ENCODE measurements at regions not wholly inside any gene's neighbourhood (a gene's known extent, or its start where the extent isn't known, plus 50 kb on each side); places are given as distances from the start of the nearest gene placed in this dataset.
A peak's percentile ranks its signal among the peaks of the same experiment; 100 is the strongest.

DNA sequence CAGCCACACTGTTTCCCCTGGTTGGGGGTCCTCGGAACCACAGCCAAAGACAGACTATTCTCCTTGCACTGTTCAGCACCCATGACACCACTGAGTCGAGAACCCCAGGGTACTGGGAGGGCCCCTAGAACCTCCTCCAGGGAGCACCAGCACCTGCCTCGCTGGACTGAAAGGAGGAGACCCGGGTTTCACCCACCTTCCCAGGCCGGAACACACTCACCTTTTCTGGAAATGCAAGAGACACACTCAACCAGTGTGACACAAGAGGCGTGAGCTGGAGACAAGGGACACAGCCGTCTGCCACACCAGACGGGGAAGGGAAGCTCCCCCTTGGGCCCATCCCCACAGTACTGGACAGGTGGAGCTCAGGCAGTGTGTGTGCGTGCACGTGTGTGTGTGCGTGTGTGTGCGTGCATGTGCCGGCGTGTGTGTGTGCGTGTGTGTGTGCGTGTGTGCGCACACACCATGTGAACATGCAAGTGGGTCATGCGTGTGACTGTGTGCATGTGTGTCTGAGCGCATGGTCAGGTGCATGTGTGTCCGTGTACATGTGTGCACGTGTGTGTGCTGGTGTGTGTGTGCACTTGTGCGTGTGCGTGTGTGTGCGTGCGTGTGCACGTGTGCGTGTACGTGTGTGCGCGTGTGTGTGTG, 128.8 kb upstream of the NKX1-1 start:
- TF ChIP-seq POLR2A (IDR thresholded peaks at IDR 0.05; ENCODE audit: low read depth, low read length) (no peak), POLR2AphosphoS5 (IDR thresholded peaks at IDR 0.05; ENCODE audit: insufficient read depth, low read depth, low read length) (no peak), EZH2 (IDR thresholded peaks at IDR 0.05; ENCODE audit: borderline replicate concordance, low read depth, low read length, severe bottlenecking) (no peak), FOS (IDR thresholded peaks at IDR 0.05; ENCODE audit: borderline replicate concordance, insufficient read depth, low read length) (no peak), JUN (IDR thresholded peaks at IDR 0.05; ENCODE audit: borderline replicate concordance, insufficient read depth, insufficient read length, low read depth) (no peak), MYC (IDR thresholded peaks at IDR 0.05; ENCODE audit: low read depth, low read length) (no peak), GATA2 (IDR thresholded peaks at IDR 0.05; ENCODE audit: insufficient read depth, insufficient read length, low read depth, low read length) (no peak)
- TF ChIP-seq, protein P1, sequence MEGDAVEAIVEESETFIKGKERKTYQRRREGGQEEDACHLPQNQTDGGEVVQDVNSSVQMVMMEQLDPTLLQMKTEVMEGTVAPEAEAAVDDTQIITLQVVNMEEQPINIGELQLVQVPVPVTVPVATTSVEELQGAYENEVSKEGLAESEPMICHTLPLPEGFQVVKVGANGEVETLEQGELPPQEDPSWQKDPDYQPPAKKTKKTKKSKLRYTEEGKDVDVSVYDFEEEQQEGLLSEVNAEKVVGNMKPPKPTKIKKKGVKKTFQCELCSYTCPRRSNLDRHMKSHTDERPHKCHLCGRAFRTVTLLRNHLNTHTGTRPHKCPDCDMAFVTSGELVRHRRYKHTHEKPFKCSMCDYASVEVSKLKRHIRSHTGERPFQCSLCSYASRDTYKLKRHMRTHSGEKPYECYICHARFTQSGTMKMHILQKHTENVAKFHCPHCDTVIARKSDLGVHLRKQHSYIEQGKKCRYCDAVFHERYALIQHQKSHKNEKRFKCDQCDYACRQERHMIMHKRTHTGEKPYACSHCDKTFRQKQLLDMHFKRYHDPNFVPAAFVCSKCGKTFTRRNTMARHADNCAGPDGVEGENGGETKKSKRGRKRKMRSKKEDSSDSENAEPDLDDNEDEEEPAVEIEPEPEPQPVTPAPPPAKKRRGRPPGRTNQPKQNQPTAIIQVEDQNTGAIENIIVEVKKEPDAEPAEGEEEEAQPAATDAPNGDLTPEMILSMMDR (IDR thresholded peaks at IDR 0.05; ENCODE audit: extremely low read depth in 1 of 2, insufficient read depth in 1 of 2, low read depth in 1 of 2, low read length in 2 of 2) = no peak
- TF ChIP-seq, protein P2, sequence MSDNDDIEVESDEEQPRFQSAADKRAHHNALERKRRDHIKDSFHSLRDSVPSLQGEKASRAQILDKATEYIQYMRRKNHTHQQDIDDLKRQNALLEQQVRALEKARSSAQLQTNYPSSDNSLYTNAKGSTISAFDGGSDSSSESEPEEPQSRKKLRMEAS (IDR thresholded peaks at IDR 0.05; ENCODE audit: insufficient read depth, insufficient read length) = peak; percentile 16

Measured in endothelial cell of umbilical vein (primary cell).